Testis (tissue), 2 donors: ENCODE measurements at regions not wholly inside any gene's neighbourhood (a gene's known extent, or its start where the extent isn't known, plus 50 kb on each side); places are given as distances from the start of the nearest gene placed in this dataset.

ENCODE experiments used
- DNase-seq: peaks from one replicate; pipeline ENCODE4 v3.0.0-alpha.2; 2019
- H3K27ac ChIP-seq, 2 donors: fragments of 200-600 bp; sonication (generic); one replicate each; pipeline ENCODE4 v1.5.1; 2019
- H3K27me3 ChIP-seq: fragments of 200-600 bp; sonication (generic); one replicate; pipeline ENCODE4 v1.5.1; 2019
- H3K36me3 ChIP-seq: fragments of 200-600 bp; sonication (generic); one replicate; pipeline ENCODE4 v1.5.1; 2017; ENCODE audit warnings: low read depth; ENCODE audit errors: missing control alignments
- H3K4me1 ChIP-seq: fragments of 200-600 bp; sonication (generic); one replicate; pipeline ENCODE4 v1.5.1; 2019
- H3K4me3 ChIP-seq, 2 donors: fragments of 200-600 bp; sonication (generic); one replicate each; pipeline ENCODE4 v1.5.1; 2017 to 2019
- H3K9me3 ChIP-seq: fragments of 200-600 bp; sonication (generic); one replicate; pipeline ENCODE4 v1.5.1; 2017
- POLR2A ChIP-seq: fragments of 450-650 bp; IDR thresholded peaks from one replicate; pipeline ENCODE4 v1.6.1; 2017; ENCODE audit warnings: antibody characterized with exemption, mild to moderate bottlenecking, moderate library complexity
- WGBS, 2 donors: methylation state at CpG; one replicate each; pipeline ENCODE4 v1.1.5; 2018; 5-methylcytosine and 5-hydroxymethylcytosine counted together
- intact Hi-C: fragments of 100-400 bp; cut with DNase I; formaldehyde crosslinking; loops from one replicate; pipeline ENCODE4 v1.15.1; 2023; ENCODE audit warnings: low total_unique reads
- TF ChIP-seq, protein P1 (sequence below), 3 experiments: fragments of 450-650 bp in 2 of 3; fragments of 200-600 bp in 1 of 3; sonication (generic) in 1 of 3; IDR thresholded peaks; one replicate each; pipeline ENCODE4 v1.5.1; 2016 to 2019; ENCODE audit warnings: antibody characterized with exemption in 3 of 3, mild to moderate bottlenecking in 2 of 3, moderate library complexity in 1 of 3

DNA sequence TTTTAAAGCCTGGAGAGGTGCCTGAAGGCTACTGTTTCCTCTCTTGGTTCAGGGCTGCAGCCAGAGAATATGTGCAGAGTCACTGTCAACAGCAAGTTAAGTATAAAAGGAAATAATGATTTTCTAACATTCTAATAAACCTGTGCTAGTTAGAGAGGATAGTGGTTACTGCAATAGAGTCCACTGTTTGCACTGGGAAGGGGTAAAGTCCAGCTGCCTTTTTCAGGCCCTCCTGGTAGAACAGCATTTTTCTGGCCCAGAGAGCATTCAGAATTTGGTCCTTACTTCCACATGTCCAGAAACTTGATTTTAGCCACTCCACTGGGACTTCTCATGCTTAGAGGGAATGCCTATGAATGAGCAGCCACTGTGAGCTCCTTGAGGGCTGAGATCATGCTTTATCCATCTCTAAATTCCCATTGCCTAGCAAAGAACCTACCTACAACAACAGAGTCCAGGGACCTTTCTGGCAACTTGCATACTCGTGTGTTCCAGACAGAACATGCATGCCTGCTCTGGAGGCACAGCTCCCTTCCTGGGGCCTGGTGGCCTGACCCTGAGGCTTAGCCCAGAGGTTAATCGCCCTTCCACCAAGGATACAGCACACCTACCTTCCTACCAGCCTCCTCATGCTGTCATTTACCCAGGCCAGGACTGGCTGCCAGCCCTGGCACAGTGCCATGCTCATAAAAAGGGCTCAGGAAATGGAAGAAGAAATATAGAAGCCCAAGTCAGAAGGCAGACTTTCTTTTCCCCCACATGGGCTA is 50.3 kb upstream of the ATP13A3 start:
- Histone ChIP-seq H3K4me3 (no peak overlapping the region), H3K27me3 (no peaks in the 10 kb centered on the region), H3K36me3 (no peaks in the 10 kb centered on the region), H3K27ac (no peak overlapping the region), H3K9me3 (no peaks in the 10 kb centered on the region), H3K4me1 (peaks cover 6% of the 10 kb centered on the region)
- TF ChIP-seq, protein P1, sequence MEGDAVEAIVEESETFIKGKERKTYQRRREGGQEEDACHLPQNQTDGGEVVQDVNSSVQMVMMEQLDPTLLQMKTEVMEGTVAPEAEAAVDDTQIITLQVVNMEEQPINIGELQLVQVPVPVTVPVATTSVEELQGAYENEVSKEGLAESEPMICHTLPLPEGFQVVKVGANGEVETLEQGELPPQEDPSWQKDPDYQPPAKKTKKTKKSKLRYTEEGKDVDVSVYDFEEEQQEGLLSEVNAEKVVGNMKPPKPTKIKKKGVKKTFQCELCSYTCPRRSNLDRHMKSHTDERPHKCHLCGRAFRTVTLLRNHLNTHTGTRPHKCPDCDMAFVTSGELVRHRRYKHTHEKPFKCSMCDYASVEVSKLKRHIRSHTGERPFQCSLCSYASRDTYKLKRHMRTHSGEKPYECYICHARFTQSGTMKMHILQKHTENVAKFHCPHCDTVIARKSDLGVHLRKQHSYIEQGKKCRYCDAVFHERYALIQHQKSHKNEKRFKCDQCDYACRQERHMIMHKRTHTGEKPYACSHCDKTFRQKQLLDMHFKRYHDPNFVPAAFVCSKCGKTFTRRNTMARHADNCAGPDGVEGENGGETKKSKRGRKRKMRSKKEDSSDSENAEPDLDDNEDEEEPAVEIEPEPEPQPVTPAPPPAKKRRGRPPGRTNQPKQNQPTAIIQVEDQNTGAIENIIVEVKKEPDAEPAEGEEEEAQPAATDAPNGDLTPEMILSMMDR (IDR thresholded peaks at IDR 0.05), result no peak
- TF ChIP-seq POLR2A, result no peak
- DNase-seq, result peak; percentile 21
- 49 to 51% methylated on average over 2 of the region's 2 CpGs for WGBS, 2 donors
- intact Hi-C loops, result no loop called here
